Non-pigmented ciliary epithelial cell (primary cell): ENCODE measurements at regions not wholly inside any gene's neighbourhood (a gene's known extent, or its start where the extent isn't known, plus 50 kb on each side); places are given as distances from the start of the nearest gene placed in this dataset.

ENCODE experiments used
- DNase-seq: peaks from one replicate; pipeline ENCODE4 v3.0.0-alpha.2; 2010; ENCODE audit warnings: low read depth

GRCh38 chr10:52440612-52441285 lies 126.7 kb downstream of the DKK1 start:
- DNase-seq, result no peak

GRCh38 chr10:52442576-52442975 lies 128.5 kb downstream of the DKK1 start:
- no peak for DNase-seq

GRCh38 chr10:52443419-52444388 lies 129.6 kb downstream of the DKK1 start:
- peak; percentile 68 for DNase-seq

GRCh38 chr10:52446391-52446790 lies 132.3 kb downstream of the DKK1 start:
- no peak for DNase-seq

GRCh38 chr10:52447931-52448353 lies 133.9 kb downstream of the DKK1 start:
- no peak for DNase-seq

GRCh38 chr10:52450762-52451291 lies 136.7 kb downstream of the DKK1 start:
- DNase-seq, result no peak

- DNase-seq, result no peak
Measured at GRCh38 chr10:52451817-52452216, 137.7 kb downstream of the DKK1 start.

GRCh38 chr10:52452600-52453493 lies 138.8 kb downstream of the DKK1 start:
- no peak for DNase-seq

GRCh38 chr10:52453501-52453900 lies 139.4 kb downstream of the DKK1 start:
- no peak for DNase-seq

- DNase-seq, result no peak
Measured at GRCh38 chr10:52454491-52454890, 140.4 kb downstream of the DKK1 start.

- no peak for DNase-seq
Measured at GRCh38 chr10:52455098-52455497, 141.0 kb downstream of the DKK1 start.

- no peak for DNase-seq
Measured at GRCh38 chr10:52459097-52459496, 145.0 kb downstream of the DKK1 start.

GRCh38 chr10:52463826-52464225 lies 149.7 kb downstream of the DKK1 start:
- no peak for DNase-seq

- DNase-seq, result no peak
Measured at GRCh38 chr10:52464368-52465124, 150.5 kb downstream of the DKK1 start.

- no peak for DNase-seq
Measured at GRCh38 chr10:52465202-52465601, 151.1 kb downstream of the DKK1 start.

- DNase-seq, result no peak
Measured at GRCh38 chr10:52466464-52466863, 152.4 kb downstream of the DKK1 start.

GRCh38 chr10:52469970-52470705 lies 156.1 kb downstream of the DKK1 start:
- DNase-seq, result no peak

GRCh38 chr10:52472406-52473146 lies 158.5 kb downstream of the DKK1 start:
- DNase-seq, result no peak

- DNase-seq, result no peak
Measured at GRCh38 chr10:52474265-52474664, 160.2 kb downstream of the DKK1 start.

GRCh38 chr10:52477305-52477704 lies 163.2 kb downstream of the DKK1 start:
- no peak for DNase-seq
